OCI-LY3 (cell line): ENCODE measurements at regions not wholly inside any gene's neighbourhood (a gene's known extent, or its start where the extent isn't known, plus 50 kb on each side); places are given as distances from the start of the nearest gene placed in this dataset.

Experiments used
- H2AFZ ChIP-seq: fragments of 200-600, 300-600 bp; shearing (Covaris generic); 2 replicates; pipeline ENCODE4 v1.6.0; 2014; ENCODE audit warnings: antibody characterized with exemption, low read depth, low read length
- H3K27ac ChIP-seq: fragments of 200-600, 300-600 bp; sonication (generic); 2 replicates; pipeline ENCODE4 v1.5.1; 2014; ENCODE audit warnings: mild to moderate bottlenecking, low read length, moderate library complexity, mixed read lengths
- H3K27me3 ChIP-seq: fragments of 200-600, 300-600 bp; sonication (generic); 2 replicates; pipeline ENCODE4 v1.6.1; 2014; ENCODE audit warnings: low read depth, low read length, mixed read lengths
- H3K36me3 ChIP-seq: fragments of 200-600, 300-600 bp; sonication (generic); replicated peaks from 2 replicates; pipeline ENCODE3; 2014; ENCODE audit warnings: low read depth, low read length, mixed read lengths
- H3K4me1 ChIP-seq: fragments of 300-600, 200-600 bp; sonication (generic); 2 replicates; pipeline ENCODE4 v1.6.1; 2014; ENCODE audit warnings: low read length, mixed read lengths
- H3K4me2 ChIP-seq: fragments of 200-600, 300-600 bp; sonication (generic); 2 replicates; pipeline ENCODE4 v1.6.1; 2014; ENCODE audit warnings: low read length, mixed read lengths
- H3K4me3 ChIP-seq: fragments of 300-600, 200-600 bp; sonication (generic); 2 replicates; pipeline ENCODE4 v1.5.1; 2014; ENCODE audit warnings: antibody characterized with exemption, mild to moderate bottlenecking, low read length, moderate library complexity
- H3K79me2 ChIP-seq: fragments of 300-600, 200-600 bp; shearing (Covaris generic); 2 replicates; pipeline ENCODE4 v1.6.1; 2014; ENCODE audit warnings: mild to moderate bottlenecking, low read length, mixed read lengths
- H3K9ac ChIP-seq: fragments of 300-600, 200-600 bp; shearing (Covaris generic); 2 replicates; pipeline ENCODE4 v1.6.0; 2014; ENCODE audit warnings: mild to moderate bottlenecking, low read length, moderate library complexity
- H3K9me3 ChIP-seq: fragments of 200-600, 300-600 bp; shearing (Covaris generic); 2 replicates; pipeline ENCODE4 v1.6.1; 2014; ENCODE audit warnings: low read length, mixed read lengths; ENCODE audit not compliant: insufficient read depth
- H4K20me1 ChIP-seq: fragments of 200-600, 300-600 bp; sonication (generic); 2 replicates; pipeline ENCODE4 v1.6.1; 2016; ENCODE audit warnings: low read length, mixed read lengths; ENCODE audit not compliant: insufficient read depth
- CTCF ChIP-seq: fragments of 200-600, 300-600 bp; sonication (generic); IDR thresholded peaks from 2 replicates; pipeline ENCODE4 v1.5.1; 2014; ENCODE audit warnings: antibody characterized with exemption, low read length, low read depth
- EZH2phosphoT487 ChIP-seq: fragments of 200-600 bp; shearing (Covaris generic); IDR thresholded peaks from 2 replicates; pipeline ENCODE4 v1.6.1; 2018; ENCODE audit warnings: antibody characterized with exemption, mixed run types, low read depth

DNA sequence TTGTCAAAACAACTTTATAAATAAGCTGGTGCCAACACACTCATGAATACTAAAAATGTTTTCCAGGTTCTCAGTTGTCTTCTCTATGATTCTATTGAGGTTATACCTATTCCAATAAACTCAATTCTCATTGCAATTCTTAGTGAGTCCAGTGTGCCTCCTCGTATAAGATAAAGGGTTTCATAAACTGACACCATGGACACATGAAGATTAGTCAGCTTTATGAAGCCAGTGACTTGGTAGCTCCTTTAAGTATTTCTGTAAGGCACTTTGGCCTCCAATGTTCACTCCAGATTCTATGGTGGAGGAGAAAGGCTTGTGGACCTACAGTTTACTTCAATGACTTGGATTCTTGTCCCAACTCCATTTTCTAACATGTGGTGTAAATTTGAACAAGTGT, 521.3 kb upstream of the JARID2 start:
- H3K27me3 ChIP-seq = no peaks in the 10 kb centered on the region
- no peak overlapping the region for H3K4me2 ChIP-seq
- no peaks in the 10 kb centered on the region for H3K9me3 ChIP-seq
- H3K4me3 ChIP-seq = no peak overlapping the region
- no peak overlapping the region for H2AFZ ChIP-seq
- H3K4me1 ChIP-seq = peaks cover 6% of the 10 kb centered on the region
- H4K20me1 ChIP-seq = no peaks in the 10 kb centered on the region
- no peak overlapping the region for H3K9ac ChIP-seq
- H3K27ac ChIP-seq = no peak overlapping the region
- no peaks in the 10 kb centered on the region for H3K36me3 ChIP-seq
- H3K79me2 ChIP-seq = no peaks in the 10 kb centered on the region
- TF ChIP-seq CTCF = no peak
- TF ChIP-seq EZH2phosphoT487 = no peak

GRCh38 chr6:14726816-14727493, 518.9 kb upstream of the JARID2 start:
- no peaks in the 10 kb centered on the region for H3K27me3 ChIP-seq
- peaks cover 6% of the 10 kb centered on the region for H3K4me1 ChIP-seq
- H3K36me3 ChIP-seq = no peaks in the 10 kb centered on the region
- H4K20me1 ChIP-seq = no peaks in the 10 kb centered on the region
- no peak overlapping the region for H3K4me2 ChIP-seq
- H3K27ac ChIP-seq = no peak overlapping the region
- TF ChIP-seq EZH2phosphoT487 (no peak), CTCF (no peak)
- H3K9ac ChIP-seq = no peak overlapping the region
- no peak overlapping the region for H2AFZ ChIP-seq
- no peaks in the 10 kb centered on the region for H3K79me2 ChIP-seq
- H3K9me3 ChIP-seq = no peaks in the 10 kb centered on the region
- H3K4me3 ChIP-seq = no peak overlapping the region

GRCh38 chr6:14727494-14728395, 518.1 kb upstream of the JARID2 start:
- no peak overlapping the region for H3K4me2 ChIP-seq
- no peak for TF ChIP-seq CTCF
- TF ChIP-seq EZH2phosphoT487 = no peak
- H3K9ac ChIP-seq = no peak overlapping the region

DNA sequence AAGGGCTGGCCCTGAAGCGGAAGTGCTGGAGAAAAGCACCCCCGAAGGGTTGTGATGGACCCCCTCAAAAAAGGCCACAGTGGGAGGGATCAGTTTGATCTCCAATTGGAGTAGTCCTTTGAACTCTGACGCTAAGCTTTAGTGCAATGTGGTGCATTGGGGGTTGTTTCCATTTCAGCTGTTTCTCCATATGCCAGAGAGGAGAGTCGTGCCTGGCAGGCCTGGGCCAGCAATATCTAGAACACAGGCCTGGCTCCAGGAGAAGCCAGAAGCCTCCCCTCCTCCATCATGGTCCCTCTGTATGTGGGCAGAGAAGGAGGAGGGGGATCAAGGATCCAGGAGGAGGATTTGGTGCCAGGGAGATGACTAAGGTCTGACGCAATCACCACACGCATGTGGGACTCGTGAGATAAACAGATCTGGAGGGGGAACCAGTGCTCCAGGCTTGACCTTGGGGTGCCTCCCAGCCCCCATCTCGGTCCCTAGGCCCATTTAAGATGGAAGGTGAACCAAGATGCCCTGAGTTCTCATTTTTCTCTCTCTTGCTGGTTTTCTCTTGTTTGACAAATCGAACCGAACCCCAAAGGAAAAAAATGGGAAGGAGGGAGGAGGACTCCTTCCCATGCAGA, 517.4 kb upstream of the JARID2 start:
- Histone ChIP-seq H3K4me1 (peaks cover 15% of the 10 kb centered on the region), H3K36me3 (no peaks in the 10 kb centered on the region), H3K27ac (no peak overlapping the region), H3K27me3 (peaks cover 9% of the 10 kb centered on the region), H4K20me1 (no peaks in the 10 kb centered on the region), H3K9me3 (no peaks in the 10 kb centered on the region), H2AFZ (no peak overlapping the region), H3K79me2 (no peaks in the 10 kb centered on the region), H3K9ac (no peak overlapping the region), H3K4me2 (no peak overlapping the region), H3K4me3 (no peak overlapping the region)
- no peak for TF ChIP-seq CTCF
- no peak for TF ChIP-seq EZH2phosphoT487

More at GRCh38 chr6:14727494-14728395, 518.1 kb upstream of the JARID2 start:
- H2AFZ ChIP-seq = no peak overlapping the region
- H3K9me3 ChIP-seq = no peaks in the 10 kb centered on the region
- no peaks in the 10 kb centered on the region for H3K79me2 ChIP-seq
- no peaks in the 10 kb centered on the region for H4K20me1 ChIP-seq
- no peak overlapping the region for H3K27ac ChIP-seq
- H3K4me1 ChIP-seq = peaks cover 8% of the 10 kb centered on the region
- peaks cover 2% of the 10 kb centered on the region; the same call in 1 of the 2 replicates for H3K27me3 ChIP-seq
- H3K4me3 ChIP-seq = no peak overlapping the region
- H3K36me3 ChIP-seq = no peaks in the 10 kb centered on the region
